Type B pancreatic cell (in vitro differentiated cells): ENCODE measurements at regions not wholly inside any gene's neighbourhood (a gene's known extent, or its start where the extent isn't known, plus 50 kb on each side); places are given as distances from the start of the nearest gene placed in this dataset.

Source experiments
- DNase-seq: peaks from one replicate; pipeline ENCODE4 v3.0.0; 2021; ENCODE audit warnings: mixed read lengths; ENCODE audit not compliant: unreplicated experiment; ENCODE audit errors: extremely low spot score
- H3K27ac Mint-ChIP-seq: 2 replicates; pipeline ENCODE4 v1.8.0; 2021; ENCODE audit warnings: mild to moderate bottlenecking, mixed read lengths
- H3K27me3 Mint-ChIP-seq: 2 replicates; pipeline ENCODE4 v1.8.0; 2021; ENCODE audit warnings: mixed read lengths
- H3K36me3 Mint-ChIP-seq: 2 replicates; pipeline ENCODE4 v1.8.0; 2021; ENCODE audit warnings: mixed read lengths
- H3K4me1 Mint-ChIP-seq: one replicate; pipeline ENCODE4 v1.8.0; 2021; ENCODE audit warnings: mixed read lengths; ENCODE audit not compliant: unreplicated experiment
- H3K4me3 Mint-ChIP-seq: 2 replicates; pipeline ENCODE4 v1.8.0; 2021; ENCODE audit warnings: mild to moderate bottlenecking, mixed read lengths
- H3K9me3 Mint-ChIP-seq: 2 replicates; pipeline ENCODE4 v1.8.0; 2021; ENCODE audit warnings: mixed read lengths
- TF ChIP-seq, protein P1 (sequence below): fragments of 200-600 bp; sonication (generic); conservative IDR thresholded peaks from 2 replicates; pipeline ENCODE4 v1.5.0; 2021; ENCODE audit warnings: antibody characterized with exemption, mild to moderate bottlenecking

DNA sequence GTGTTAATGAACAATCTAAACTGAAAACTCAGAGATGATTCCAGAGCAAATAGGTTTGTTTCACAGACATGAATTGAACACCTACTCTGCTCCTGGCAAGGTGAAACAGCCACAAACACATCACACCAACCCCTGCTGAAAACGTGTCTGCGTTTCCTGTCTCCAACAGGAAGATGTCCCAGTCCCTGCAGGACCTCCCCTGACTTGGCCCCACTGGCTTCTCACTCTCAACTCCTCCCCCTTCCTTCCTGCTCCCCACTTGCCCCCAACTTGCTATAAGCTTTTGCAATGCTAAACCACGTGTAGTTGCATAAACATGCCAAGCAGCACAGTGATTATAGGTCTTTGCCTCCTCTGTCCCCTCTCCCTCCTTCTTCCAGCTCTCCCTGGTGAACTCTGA, 567.6 kb downstream of the BCL11B start:
- H3K9me3 Mint-ChIP-seq, result peaks cover 7% of the 10 kb centered on the region
- TF ChIP-seq, protein P1, sequence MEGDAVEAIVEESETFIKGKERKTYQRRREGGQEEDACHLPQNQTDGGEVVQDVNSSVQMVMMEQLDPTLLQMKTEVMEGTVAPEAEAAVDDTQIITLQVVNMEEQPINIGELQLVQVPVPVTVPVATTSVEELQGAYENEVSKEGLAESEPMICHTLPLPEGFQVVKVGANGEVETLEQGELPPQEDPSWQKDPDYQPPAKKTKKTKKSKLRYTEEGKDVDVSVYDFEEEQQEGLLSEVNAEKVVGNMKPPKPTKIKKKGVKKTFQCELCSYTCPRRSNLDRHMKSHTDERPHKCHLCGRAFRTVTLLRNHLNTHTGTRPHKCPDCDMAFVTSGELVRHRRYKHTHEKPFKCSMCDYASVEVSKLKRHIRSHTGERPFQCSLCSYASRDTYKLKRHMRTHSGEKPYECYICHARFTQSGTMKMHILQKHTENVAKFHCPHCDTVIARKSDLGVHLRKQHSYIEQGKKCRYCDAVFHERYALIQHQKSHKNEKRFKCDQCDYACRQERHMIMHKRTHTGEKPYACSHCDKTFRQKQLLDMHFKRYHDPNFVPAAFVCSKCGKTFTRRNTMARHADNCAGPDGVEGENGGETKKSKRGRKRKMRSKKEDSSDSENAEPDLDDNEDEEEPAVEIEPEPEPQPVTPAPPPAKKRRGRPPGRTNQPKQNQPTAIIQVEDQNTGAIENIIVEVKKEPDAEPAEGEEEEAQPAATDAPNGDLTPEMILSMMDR, result no peak
- H3K27ac Mint-ChIP-seq, result no peak overlapping the region
- H3K36me3 Mint-ChIP-seq, result no peaks in the 10 kb centered on the region
- DNase-seq, result no peak
- H3K4me1 Mint-ChIP-seq, result peaks cover 8% of the 10 kb centered on the region
- H3K4me3 Mint-ChIP-seq, result no peak overlapping the region
- peaks cover 24% of the 10 kb centered on the region for H3K27me3 Mint-ChIP-seq

- Mint-ChIP-seq H3K36me3 (no peaks in the 10 kb centered on the region), H3K27me3 (peaks cover 20% of the 10 kb centered on the region), H3K9me3 (peaks cover 7% of the 10 kb centered on the region), H3K4me3 (no peak overlapping the region), H3K27ac (no peak overlapping the region), H3K4me1 (peaks cover 8% of the 10 kb centered on the region)
- DNase-seq, result no peak
- TF ChIP-seq, protein P1, result no peak
These were observed 566.1 kb downstream of the BCL11B start for GRCh38 chr14:98705871-98706300.

DNA sequence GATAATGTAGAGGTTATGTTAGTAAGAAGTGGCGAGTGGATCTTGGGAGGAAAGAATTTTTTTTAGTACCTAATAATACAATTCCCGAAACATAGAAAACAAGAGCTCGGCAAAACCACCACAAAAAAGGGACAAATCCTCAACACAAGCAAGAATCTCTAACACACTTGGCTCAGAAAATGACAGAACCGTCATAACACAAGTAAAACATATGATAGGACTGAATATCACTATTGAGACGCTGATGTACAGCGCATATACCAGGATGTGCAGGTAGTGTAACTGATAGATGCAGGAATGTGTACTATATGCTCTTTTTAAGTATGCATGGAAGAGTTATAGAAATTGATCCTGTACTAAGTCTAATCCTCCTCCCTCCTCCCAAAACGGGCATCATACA, 564.5 kb downstream of the BCL11B start:
- no peak overlapping the region for H3K4me3 Mint-ChIP-seq
- H3K27me3 Mint-ChIP-seq, result peaks cover 7% of the 10 kb centered on the region
- peaks cover 8% of the 10 kb centered on the region for H3K4me1 Mint-ChIP-seq
- H3K9me3 Mint-ChIP-seq, result peaks cover under 1% of the 10 kb centered on the region
- H3K36me3 Mint-ChIP-seq, result no peaks in the 10 kb centered on the region
- no peak for DNase-seq
- H3K27ac Mint-ChIP-seq, result no peak overlapping the region
- TF ChIP-seq, protein P1, result no peak

- Mint-ChIP-seq H3K4me1 (peaks cover 8% of the 10 kb centered on the region), H3K4me3 (no peak overlapping the region), H3K27ac (no peak overlapping the region), H3K36me3 (no peaks in the 10 kb centered on the region), H3K27me3 (peaks cover 7% of the 10 kb centered on the region), H3K9me3 (no peaks in the 10 kb centered on the region)
- TF ChIP-seq, protein P1, result no peak
- no peak for DNase-seq
These were observed 563.4 kb downstream of the BCL11B start for GRCh38 chr14:98708555-98708954.

DNA sequence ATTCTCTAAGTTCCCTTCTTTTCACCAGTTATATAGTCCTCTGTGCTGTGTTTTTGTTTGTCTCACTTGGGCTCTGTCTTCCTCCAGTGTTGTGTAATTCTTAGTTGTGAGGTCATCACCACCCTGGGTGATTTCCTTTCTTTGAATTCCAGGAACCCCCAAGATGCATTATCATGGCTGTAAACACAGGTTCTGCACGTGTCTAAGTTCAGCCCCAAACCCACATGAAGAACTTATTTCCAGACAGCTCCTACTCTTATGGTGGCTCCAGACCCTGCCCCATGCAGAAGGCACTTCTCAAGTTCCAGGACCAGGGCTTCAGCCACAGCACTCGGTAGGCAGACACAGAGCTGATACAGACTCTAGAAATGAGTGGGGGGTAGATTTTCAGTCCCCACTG, 560.5 kb downstream of the BCL11B start:
- TF ChIP-seq, protein P1, result no peak
- H3K36me3 Mint-ChIP-seq, result no peaks in the 10 kb centered on the region
- H3K9me3 Mint-ChIP-seq, result no peaks in the 10 kb centered on the region
- H3K4me1 Mint-ChIP-seq, result no peaks in the 10 kb centered on the region
- H3K27ac Mint-ChIP-seq, result no peak overlapping the region
- DNase-seq, result no peak
- H3K27me3 Mint-ChIP-seq, result peaks cover 6% of the 10 kb centered on the region
- no peak overlapping the region for H3K4me3 Mint-ChIP-seq
